GM23338 (cell line): ENCODE measurements at regions not wholly inside any gene's neighbourhood (a gene's known extent, or its start where the extent isn't known, plus 50 kb on each side); places are given as distances from the start of the nearest gene placed in this dataset.

Experiments
- CREB1 ChIP-seq: fragments of 250-450 bp; sonication (Bioruptor Pico); IDR thresholded peaks from 2 replicates; pipeline ENCODE4 v1.5.0; 2020; ENCODE audit warnings: low read depth, mild to moderate bottlenecking, moderate library complexity
- ETS1 ChIP-seq: IDR thresholded peaks from 2 replicates; pipeline ENCODE4 v1.6.1; 2016; ENCODE audit warnings: antibody characterized with exemption
- EZH2 ChIP-seq: fragments of 200-600 bp; sonication (generic); IDR thresholded peaks from one replicate; pipeline ENCODE4 v1.8.0; 2017; ENCODE audit warnings: antibody characterized with exemption, mild to moderate bottlenecking, low read depth; ENCODE audit not compliant: unreplicated experiment
- EZH2phosphoT487 ChIP-seq: fragments of 200-600 bp; sonication (generic); IDR thresholded peaks from one replicate; pipeline ENCODE4 v1.8.1; 2018; ENCODE audit warnings: antibody characterized with exemption; ENCODE audit not compliant: unreplicated experiment
- JUNB ChIP-seq: IDR thresholded peaks from one replicate; pipeline ENCODE4 v1.6.1; 2016; ENCODE audit warnings: antibody characterized with exemption; ENCODE audit not compliant: unreplicated experiment
- POLR2AphosphoS5 ChIP-seq: IDR thresholded peaks from 2 replicates; pipeline ENCODE4 v1.6.1; 2016; ENCODE audit warnings: antibody characterized with exemption, low read depth
- REST ChIP-seq: IDR thresholded peaks from one replicate; pipeline ENCODE4 v1.6.1; 2018; ENCODE audit warnings: antibody characterized with exemption; ENCODE audit not compliant: unreplicated experiment
- STAT1 ChIP-seq: IDR thresholded peaks from one replicate; pipeline ENCODE4 v1.6.1; 2016; ENCODE audit warnings: antibody characterized with exemption; ENCODE audit not compliant: unreplicated experiment
- ZNF114 ChIP-seq: fragments of 250-450 bp; sonication (Bioruptor Pico); IDR thresholded peaks from 2 replicates; pipeline ENCODE4 v1.5.0; 2020; ENCODE audit warnings: mild to moderate bottlenecking, moderate library complexity
- TF ChIP-seq, protein P1 (sequence below), 2 experiments: fragments of 200-600 bp in 1 of 2; sonication (generic) in 1 of 2; conservative IDR thresholded peaks; 2 replicates each; pipeline versions ENCODE4 v1.5.1 to v1.6.1; 2016 to 2017; ENCODE audit warnings: antibody characterized with exemption in 2 of 2, low read depth in 2 of 2, mild to moderate bottlenecking in 2 of 2, moderate library complexity in 1 of 2

GRCh38 chr1:56017336-56017735 is 562.0 kb downstream of the PLPP3 start:
- TF ChIP-seq, protein P1, sequence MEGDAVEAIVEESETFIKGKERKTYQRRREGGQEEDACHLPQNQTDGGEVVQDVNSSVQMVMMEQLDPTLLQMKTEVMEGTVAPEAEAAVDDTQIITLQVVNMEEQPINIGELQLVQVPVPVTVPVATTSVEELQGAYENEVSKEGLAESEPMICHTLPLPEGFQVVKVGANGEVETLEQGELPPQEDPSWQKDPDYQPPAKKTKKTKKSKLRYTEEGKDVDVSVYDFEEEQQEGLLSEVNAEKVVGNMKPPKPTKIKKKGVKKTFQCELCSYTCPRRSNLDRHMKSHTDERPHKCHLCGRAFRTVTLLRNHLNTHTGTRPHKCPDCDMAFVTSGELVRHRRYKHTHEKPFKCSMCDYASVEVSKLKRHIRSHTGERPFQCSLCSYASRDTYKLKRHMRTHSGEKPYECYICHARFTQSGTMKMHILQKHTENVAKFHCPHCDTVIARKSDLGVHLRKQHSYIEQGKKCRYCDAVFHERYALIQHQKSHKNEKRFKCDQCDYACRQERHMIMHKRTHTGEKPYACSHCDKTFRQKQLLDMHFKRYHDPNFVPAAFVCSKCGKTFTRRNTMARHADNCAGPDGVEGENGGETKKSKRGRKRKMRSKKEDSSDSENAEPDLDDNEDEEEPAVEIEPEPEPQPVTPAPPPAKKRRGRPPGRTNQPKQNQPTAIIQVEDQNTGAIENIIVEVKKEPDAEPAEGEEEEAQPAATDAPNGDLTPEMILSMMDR (conservative IDR thresholded peaks at IDR 0.05; ENCODE audit: low read depth in 2 of 2), result no peak
- TF ChIP-seq EZH2 (no peak), ZNF114 (CRISPR knock-in tag) (no peak), REST (no peak), POLR2AphosphoS5 (no peak), JUNB (no peak), ETS1 (no peak), STAT1 (no peak), CREB1 (no peak), EZH2phosphoT487 (no peak)
